GM18517 (cell line): ENCODE measurements at regions not wholly inside any gene's neighbourhood (a gene's known extent, or its start where the extent isn't known, plus 50 kb on each side); places are given as distances from the start of the nearest gene placed in this dataset.

Experiments used
- ATAC-seq: cut with Tn5 transposase; IDR thresholded peaks from one replicate; pipeline ENCODE4 v1.9.1; 2021; ENCODE audit warnings: mild to moderate bottlenecking, moderate library complexity; ENCODE audit not compliant: unreplicated experiment

DNA sequence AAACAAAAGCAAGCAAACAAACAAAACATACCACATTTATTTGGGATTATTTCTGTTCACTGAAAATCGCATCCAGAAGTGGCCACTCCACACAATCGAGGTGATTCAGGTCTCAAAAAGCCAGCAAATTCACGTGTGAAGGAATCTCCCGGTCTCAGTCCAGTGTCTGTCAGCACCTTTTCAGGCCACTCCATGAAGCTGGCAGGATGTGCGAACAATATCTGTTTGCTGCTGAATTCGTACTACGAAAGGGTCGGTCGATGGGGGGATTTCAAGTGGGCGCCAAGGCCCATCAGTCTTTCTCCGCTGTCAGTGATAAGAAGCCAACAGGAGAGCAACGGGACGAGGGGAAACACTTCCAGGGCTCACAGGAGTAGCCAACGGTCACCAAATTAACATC, 505.1 kb downstream of the IRX1 start:
- no peak for ATAC-seq

DNA sequence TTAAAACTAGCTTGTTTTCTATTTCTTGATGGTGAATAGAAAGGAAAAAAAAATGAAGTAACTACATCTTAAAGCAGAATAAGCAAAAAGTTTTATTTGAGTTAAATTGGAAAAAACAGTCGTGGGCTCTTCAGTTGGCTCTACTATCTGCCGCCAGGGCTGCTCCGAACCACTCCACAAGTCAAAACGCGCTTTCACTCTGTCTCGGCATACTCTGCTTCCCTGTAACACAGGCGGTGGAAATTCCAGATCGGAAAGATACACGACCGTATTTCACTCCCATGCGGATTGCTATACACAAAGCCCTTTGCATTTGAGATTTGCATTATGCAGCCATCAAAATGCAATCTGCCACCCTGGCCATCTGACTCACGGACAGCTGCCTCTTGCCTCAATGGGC, 505.6 kb downstream of the IRX1 start:
- no peak for ATAC-seq

DNA sequence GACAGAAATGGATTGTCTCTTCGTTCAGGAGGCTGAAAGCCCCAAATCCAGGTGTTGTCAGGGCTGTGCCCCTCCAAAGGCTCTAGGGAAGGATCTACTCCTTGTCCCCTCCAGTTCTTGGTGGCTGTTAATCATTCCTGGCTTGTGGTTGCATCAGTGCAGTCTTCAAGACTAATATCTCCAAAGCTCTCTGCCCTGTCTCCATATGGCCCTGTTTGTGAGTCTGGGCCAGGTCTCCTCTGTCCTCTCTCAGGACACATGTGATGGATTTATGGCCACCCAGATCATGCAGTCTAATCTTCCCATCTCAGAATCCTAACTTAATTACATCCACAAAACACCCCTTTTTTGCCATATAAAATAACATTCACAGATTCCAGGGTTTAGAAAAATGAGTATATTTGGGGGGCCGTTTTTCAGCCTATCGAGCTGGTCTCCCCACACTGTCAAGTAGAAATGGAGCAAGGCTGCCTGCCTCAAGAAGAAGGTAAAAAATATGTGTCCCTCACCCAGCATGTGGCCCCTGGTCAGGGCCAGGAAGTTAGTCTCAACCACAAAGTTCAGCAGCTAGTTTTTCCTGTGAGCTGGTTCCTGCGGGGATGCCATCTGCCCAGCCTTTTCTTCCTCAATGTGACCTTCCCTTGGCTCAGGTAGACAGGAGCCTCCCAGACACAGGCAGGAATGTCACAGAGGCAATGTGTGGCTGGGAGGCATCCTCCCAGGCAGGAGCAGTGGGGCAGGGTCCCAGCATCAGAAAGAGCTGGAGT, 509.4 kb downstream of the IRX1 start:
- no peak for ATAC-seq

DNA sequence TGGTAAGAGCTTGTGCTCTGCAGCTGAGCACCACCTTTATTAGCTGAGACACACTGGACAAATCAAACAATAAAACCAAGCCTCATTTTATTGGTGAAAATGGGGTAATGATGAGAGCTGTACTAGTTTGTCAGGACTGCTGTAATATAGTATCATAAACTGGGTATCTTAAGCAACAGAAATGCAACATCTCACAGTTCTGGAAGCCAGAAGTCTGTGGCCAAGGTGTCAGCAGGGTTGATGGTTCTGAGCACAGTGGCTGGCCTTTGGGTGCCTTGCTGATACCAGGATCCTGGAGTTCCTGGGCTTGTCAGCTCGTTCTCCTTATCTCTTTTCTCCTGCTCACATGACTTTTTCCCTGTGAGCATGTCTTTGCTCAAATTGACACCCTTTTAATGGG, 513.1 kb downstream of the IRX1 start:
- no peak for ATAC-seq

DNA sequence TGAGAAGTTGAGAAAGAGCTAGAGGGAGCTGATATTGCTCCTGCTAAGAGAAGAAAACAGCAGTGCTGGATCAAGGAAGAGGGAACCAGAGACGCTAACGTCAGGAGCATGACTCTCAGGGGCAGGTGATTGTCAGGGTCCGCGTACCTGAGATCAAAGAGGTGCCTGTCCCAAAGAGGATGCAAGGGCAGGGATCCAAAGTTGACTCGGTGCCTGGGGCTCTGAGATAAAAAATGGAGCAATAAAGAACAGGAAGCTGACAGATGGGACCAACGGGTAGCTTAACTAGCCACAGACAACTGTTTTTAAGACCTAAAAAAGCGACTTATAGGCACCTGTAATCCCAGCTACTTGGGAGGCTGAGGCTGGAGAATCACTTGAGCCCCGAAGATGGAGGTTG, 517.8 kb downstream of the IRX1 start:
- ATAC-seq = no peak

DNA sequence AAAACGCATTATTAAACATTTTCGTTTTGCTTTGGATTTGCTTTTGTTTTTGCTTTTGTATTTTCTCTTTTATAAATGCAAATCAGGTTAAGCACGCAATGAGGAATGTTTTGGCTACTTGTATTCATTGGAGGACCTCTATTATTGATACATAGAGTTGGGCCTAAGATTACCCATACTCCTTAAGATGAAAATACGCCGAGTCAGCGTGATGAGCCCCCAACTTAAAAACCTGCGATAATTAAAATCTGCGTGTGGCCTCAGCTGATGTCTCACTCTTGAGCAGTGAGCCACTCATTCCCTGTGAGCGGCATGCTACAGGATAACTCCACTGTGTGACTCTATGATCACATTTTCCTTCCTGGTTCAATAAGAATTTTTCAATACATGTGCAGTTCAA, 518.3 kb downstream of the IRX1 start:
- no peak for ATAC-seq

DNA sequence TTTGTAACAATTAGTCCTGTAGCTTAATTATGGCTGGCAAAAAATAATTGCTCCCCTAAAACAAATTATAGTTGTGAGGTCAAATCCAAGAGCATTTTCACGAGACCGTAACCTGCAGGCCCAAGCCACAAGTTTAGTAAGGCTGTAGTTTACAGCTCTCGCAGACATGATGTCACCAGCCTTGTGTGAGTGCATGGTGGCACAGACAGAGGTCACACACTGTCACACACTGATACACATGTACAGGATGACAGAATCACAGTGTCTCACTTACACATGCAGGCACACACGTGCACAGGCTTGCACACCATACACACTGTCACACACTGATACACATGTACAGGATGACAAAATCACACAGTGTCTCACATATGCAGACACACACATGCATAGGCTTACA, 518.8 kb downstream of the IRX1 start:
- no peak for ATAC-seq

DNA sequence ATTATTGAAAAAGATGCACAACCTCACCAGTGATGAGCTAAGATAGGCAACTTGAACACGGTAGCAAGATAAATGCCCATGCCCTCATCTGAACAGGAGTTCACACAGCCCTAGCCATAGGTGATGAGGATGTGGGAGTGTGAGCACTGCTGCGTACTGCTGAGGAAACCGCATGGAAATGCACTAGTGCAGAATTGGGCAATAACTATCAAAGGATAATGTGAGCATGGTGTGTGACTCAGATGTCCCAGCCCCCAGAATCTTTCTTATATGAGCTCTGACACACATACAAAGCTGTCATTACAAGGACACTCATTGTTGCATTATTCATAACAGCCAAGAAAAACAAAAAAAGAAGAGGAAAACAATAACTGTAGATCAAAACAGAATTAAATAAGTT, 521.2 kb downstream of the IRX1 start:
- no peak for ATAC-seq

DNA sequence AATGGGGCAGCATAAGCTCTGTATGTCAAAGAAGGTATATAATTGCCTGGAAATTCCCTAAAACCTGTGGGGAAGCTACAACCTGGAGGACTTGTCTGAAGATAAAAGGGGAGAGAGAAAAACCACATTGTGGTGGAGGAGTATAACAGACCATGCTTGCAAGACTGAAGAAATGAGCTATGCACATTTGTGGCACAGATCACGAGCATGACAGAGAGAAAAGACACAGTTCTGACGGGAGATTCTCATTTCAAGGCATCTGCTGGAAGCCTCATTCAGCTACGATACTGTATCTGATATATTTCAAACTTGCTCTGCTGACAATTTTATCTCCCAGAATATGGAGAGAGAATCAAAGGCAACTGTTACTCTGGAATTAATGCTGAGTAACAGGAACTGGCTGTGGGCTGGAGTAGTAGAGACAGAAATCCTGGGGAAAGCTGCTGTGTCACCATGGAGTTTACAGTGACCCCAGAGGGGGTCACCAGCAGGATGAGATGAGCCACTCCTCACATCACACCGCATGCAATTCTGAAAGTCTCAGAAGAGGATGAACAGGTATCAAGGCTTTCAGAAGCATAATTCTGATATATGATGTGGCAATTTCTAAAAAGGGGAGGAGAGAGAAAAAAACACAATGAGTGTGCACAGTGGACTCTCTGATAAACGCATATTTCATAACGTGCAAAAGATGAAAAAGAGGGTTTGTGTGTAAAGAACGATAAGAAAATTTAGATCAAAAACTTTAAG, 528.8 kb downstream of the IRX1 start:
- ATAC-seq = no peak

DNA sequence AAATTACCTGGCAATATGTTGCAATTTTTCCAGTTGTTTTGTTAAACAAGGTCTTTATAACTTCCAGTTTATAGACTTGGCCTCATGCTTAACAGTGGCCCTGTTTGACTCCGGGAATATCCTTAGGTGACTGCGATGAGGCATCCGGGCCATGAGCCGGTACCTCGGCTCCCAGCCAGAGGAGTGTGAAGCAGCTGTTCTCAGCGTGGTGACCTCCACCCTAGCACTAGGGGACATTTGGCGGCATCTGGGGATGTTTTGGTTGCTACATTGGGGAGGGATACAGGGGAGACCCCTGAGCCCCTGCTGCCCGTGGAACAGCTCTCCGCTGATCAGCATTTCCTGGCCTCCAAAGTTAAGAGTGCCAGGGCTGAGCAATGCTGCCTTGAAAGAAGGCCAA, 533.4 kb downstream of the IRX1 start:
- no peak for ATAC-seq

DNA sequence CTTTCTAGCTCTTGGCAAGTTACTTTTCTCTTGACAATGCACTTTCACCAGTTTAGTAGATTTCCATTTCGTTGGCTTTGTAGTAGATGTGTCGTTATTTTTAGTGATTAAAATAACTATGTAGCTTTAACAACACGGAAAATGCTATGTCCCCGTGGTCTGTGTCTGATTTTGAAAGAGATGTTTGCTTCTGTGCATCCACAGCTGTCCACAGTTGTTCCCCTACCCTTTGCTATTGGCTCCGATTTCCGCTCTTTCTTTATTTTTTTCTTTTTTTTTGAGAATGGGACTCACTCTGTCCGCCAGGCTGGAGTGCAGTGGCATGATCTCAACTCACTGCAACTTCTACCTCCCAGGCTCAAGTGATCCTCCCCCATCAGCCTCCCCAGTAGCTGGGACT, 533.9 kb downstream of the IRX1 start:
- ATAC-seq = no peak

DNA sequence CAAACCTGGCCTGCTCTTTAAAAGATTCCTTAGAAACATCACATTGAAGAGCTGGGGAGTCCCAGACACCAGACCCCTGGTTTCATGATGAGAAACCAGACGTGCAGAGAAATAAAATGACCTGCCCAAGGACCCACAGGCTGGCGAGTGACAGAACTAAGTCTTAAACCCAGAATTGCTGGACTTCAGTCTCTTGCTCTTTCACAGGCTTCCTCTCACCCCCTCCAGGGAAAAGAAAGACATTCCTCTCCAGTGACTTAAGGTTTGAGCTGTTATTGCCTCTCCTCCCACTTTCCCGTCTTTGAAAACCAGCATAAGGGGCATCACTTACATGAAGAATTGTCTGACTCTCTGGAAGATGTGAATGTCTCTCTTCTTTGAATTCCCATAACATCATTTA, 535.2 kb downstream of the IRX1 start:
- ATAC-seq = no peak

DNA sequence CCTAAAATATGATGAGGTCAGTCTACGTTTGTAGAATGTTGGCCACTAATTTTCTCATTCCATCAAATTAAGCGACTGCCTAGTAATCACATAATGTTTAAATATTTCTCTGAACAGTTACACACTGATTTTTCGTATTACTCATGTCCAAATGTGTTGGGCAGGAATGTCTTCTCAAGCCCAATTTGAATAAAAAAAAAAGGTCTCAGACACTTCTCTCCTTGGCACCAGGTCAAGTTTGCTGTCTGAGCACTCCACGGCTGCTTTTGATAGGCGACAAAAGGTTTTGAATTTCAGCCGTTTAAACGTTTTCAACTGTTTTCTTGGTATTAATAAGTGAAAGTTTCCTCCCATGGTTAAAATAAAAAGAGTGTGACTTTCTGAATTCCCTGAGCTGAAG, 542.1 kb downstream of the IRX1 start:
- ATAC-seq = no peak

DNA sequence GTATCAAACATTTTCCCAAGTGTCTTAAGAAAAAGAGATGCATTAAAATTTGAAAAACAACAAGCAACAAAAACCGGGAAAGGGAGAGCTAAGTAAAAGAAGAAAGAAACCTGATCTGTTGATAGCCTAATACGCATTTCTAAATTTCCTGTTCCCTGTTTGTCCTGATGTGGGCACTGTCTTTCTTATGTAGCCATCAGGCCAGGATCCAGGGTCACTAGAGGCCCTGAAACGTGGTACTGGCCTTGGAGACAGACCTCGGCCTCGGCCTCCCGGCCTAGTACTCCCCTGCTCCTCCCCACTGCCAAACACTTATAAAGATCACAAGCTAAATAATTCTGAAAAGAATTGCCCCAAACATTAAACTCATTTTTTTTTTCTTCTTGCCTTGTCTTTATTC, 547.2 kb downstream of the IRX1 start:
- ATAC-seq = no peak

DNA sequence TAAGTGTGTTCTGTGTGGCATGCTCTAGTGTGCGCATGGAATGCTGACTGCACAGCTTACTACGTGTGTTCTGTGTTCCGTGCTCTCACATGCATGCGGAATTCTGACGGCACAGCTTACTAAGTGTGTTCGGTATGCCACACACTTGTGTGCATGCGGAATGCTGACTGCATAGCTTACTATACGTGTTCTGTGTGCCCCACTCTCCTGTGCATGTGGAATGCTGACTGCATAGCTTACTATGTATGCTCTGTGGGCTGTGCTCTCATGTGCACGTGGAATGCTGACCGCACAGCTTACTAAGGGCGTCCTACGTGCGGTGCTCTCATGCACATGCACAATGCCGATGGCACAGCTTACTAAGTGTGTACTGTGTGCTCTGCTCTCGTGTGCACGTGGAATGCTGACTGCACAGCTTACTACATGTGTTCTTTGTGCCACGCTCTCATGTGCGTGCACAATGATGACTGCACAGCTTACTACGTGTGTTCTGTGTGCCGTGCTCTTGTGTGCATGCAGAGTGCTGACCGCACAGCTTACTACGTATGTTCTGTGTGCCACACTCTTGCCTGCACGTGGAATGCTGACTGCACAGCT, 548.9 kb downstream of the IRX1 start:
- ATAC-seq = no peak

DNA sequence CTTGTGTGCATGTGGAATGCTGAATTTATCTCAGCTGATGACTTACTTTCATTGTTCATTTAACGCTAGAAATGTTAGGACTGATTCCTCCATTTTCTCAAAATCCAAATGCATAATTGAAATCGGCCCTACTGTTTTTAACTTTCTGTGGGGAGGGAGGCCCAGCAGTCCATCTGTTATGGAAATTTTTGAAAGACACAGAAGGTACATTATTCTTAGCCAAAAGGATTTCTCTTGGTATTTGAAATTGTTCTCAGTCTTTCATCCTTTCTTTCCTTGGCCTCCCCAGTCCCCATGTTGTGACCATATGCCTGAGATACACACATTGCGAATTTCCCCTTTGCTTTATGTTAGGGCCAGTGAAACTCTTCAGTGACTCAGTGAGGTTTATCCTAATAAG, 549.9 kb downstream of the IRX1 start:
- no peak for ATAC-seq

DNA sequence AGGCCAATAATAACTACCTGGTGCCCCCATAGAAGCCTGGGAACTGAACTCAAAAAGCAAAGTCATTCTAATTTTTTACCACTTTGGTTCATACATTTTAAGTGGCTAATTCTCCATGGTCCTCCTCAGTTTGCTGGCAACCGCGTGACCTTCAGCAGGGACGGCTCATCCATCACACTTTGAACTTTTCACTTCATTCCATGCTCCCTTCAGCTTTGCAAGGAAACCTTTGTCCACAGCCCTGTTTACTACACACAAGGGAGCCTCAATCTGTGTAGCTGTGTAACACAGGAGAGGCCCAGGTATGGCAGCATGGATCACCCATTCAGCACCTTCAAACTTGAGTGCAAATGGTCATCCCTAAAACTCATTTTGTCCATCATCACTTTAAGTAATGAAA, 552.4 kb downstream of the IRX1 start:
- ATAC-seq = no peak

DNA sequence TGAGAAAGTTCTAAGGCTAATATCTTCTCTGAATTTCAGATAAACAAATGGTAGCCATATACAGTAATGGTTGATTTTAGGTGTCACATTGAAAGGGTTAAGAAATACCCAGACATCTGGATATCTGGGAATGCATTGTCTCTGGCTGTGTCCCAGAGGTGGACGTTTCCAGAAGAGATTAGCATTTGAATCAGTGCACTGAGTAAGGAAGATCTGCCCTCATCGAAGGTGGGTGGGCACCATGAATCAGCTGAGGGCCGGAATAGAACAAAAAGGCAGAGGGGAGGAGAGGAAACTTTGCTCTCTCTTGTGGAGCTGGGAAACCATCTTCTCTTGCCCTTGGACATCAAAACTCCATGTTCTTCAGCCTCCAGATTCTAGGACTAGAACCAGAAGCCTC, 554.4 kb downstream of the IRX1 start:
- no peak for ATAC-seq

DNA sequence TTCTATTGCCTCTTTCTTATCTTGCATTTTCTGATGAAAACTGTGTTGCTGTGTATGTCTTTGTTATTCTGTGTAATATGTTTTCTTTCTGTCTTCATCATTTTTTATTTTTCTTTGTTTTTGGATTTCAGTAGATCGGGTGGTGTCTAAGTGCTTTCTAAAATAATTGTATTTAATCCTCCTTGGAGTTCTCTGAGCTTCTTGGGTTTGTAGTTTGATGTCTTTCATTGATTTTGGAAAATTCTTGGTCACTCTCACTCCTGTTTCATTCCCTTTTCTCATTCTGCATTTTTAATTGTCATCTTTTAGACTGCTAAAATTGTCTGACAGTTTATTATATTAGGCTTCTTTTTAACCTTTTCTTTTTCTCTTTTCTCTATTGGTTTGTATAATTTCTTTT, 560.5 kb downstream of the IRX1 start:
- ATAC-seq = no peak

DNA sequence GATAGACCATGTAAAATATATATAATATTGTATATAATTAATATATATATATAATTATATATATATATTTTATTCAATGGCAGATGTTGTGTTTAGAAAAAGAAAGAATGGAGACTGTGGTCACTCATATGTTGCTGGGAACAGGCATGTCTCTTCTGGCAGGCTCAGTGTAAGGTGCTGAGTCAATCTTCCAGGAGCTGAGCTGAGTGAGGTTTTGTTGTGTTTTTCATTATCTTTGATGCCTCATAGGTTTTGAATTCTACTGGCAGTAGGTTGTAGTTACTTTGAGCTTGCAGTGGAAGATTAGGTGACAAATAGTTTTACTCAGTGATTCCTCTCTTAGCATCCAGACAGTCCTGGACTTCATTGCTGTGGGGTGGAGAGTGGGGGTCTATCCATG, 561.3 kb downstream of the IRX1 start:
- ATAC-seq = no peak

DNA sequence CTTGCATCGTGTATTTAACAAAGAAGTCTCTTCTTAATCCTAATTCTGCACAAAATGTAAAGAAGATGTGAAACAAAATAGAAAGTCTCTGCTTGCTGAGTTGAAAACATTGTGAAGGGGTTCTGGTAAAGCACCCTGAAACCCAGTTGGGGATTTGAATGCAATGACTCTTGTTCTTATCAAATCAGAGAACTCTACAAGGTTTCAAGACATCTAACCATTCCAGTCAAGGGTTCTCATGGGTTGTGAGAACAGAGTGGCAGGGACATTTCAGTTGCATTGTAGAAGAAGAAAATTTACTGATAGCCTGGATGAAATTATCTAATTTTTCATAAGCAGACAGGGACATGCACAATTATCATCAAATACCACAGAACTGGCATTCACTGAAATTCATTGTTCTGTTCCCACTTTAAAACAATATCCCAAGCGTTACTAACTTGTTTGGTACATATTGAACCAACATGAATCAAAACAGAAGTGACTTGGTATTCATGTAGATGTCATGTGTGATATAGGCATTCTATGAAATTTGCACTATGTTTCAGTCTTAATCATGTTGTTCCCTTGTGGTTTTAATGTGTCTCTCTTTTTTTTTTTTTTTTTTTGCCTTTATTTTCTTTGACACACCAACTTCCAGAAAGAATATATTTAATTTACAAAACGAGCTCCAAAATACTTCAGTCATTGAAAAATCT, 563.3 kb downstream of the IRX1 start:
- ATAC-seq = no peak

DNA sequence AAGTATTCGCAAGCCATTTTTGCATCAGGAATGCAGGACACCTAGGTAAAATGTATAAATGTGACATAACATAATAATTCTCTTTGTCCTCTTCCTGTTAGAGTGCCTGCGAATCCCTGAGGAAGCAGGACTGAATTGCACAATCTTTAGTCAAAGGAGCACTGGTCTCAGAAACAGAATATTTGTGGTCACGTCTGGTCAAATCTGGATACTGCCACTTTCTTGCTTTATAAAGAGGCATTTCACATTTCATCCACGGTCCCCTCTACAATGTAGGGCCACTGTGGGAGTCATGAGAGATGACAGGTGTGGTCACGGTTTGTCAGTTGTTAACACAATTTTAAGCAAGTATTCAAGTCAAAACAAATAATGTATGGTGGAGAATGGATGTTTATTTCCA, 564.0 kb downstream of the IRX1 start:
- ATAC-seq = no peak
